GM18507 (cell line): ENCODE measurements at regions not wholly inside any gene's neighbourhood (a gene's known extent, or its start where the extent isn't known, plus 50 kb on each side); places are given as distances from the start of the nearest gene placed in this dataset.
"Not testable (repeated sequence)": the region's sequence is repeated elsewhere in the genome, so short reads cannot be mapped to it uniquely, and the experiment has no call there.

ENCODE experiments used
- DNase-seq: peaks from one replicate; pipeline ENCODE4 v3.0.0; 2011; ENCODE audit warnings: low read depth; ENCODE audit not compliant: insufficient read length; ENCODE audit errors: extremely low spot score
- FAIRE-seq: peaks from 2 replicates; lab custom pipeline; 2011; peaks lifted over from hg19 to GRCh38; lab: Jason Lieb, UNC

- no peak for FAIRE-seq
- DNase-seq = no peak
Observed at GRCh38 chr6:130694606-130695005, 132.6 kb upstream of the SMLR1 start.

GRCh38 chr6:130696806-130697205 is 130.4 kb upstream of the SMLR1 start:
- FAIRE-seq (no peak), DNase-seq (no peak)

GRCh38 chr6:130697271-130697994 is 129.8 kb upstream of the SMLR1 start:
- FAIRE-seq = no peak
- DNase-seq = no peak

- FAIRE-seq (peak; percentile 75), DNase-seq (peak; percentile 23)
Observed at GRCh38 chr6:130697995-130698535, 129.1 kb upstream of the SMLR1 start.

GRCh38 chr6:130699742-130700141 is 127.5 kb upstream of the SMLR1 start:
- no peak for FAIRE-seq
- DNase-seq = no peak

GRCh38 chr6:130700397-130700796 is 126.8 kb upstream of the SMLR1 start:
- no peak for FAIRE-seq
- no peak for DNase-seq

GRCh38 chr6:130708338-130708737 is 118.9 kb upstream of the SMLR1 start:
- FAIRE-seq (no peak), DNase-seq (no peak)

- not testable (repeated sequence) for FAIRE-seq, DNase-seq
Observed at GRCh38 chr6:130711641-130712040, 115.6 kb upstream of the SMLR1 start.

GRCh38 chr6:130713144-130713543 is 114.1 kb upstream of the SMLR1 start:
- DNase-seq (no peak), FAIRE-seq (no peak)

- no peak for FAIRE-seq
- no peak for DNase-seq
Observed at GRCh38 chr6:130715058-130715457, 112.1 kb upstream of the SMLR1 start.

- FAIRE-seq (no peak), DNase-seq (no peak)
Observed at GRCh38 chr6:130716466-130716865, 110.7 kb upstream of the SMLR1 start.

- FAIRE-seq = peak; percentile 52
- no peak for DNase-seq
Observed at GRCh38 chr6:130717657-130718056, 109.5 kb upstream of the SMLR1 start.

GRCh38 chr6:130720076-130720715 is 107.0 kb upstream of the SMLR1 start:
- DNase-seq = no peak
- FAIRE-seq = no peak

GRCh38 chr6:130724089-130724488 is 103.1 kb upstream of the SMLR1 start:
- FAIRE-seq (no peak), DNase-seq (no peak)

GRCh38 chr6:130725551-130725950 is 101.7 kb upstream of the SMLR1 start:
- DNase-seq = no peak
- no peak for FAIRE-seq

GRCh38 chr6:130728064-130728463 is 99.1 kb upstream of the SMLR1 start:
- not testable (repeated sequence) for FAIRE-seq, DNase-seq

GRCh38 chr6:130730600-130730999 is 96.6 kb upstream of the SMLR1 start:
- FAIRE-seq (no peak), DNase-seq (no peak)

GRCh38 chr6:130734161-130734560 is 93.0 kb upstream of the SMLR1 start:
- no peak for FAIRE-seq

GRCh38 chr6:130740308-130740707 is 86.9 kb upstream of the SMLR1 start:
- DNase-seq (no peak), FAIRE-seq (no peak)

More at GRCh38 chr6:130734161-130734560, 93.0 kb upstream of the SMLR1 start:
- no peak for DNase-seq

- DNase-seq = no peak
- no peak for FAIRE-seq
Observed at GRCh38 chr6:130742131-130742681, 85.0 kb upstream of the SMLR1 start.

- no peak for DNase-seq
- FAIRE-seq = no peak
Observed at GRCh38 chr6:130743175-130743574, 84.0 kb upstream of the SMLR1 start.
